ENCODE measurements at regions not wholly inside any gene's neighbourhood (a gene's known extent, or its start where the extent isn't known, plus 50 kb on each side); places are given as distances from the start of the nearest gene placed in this dataset.

- TF ChIP-seq ZNF274 (IDR thresholded peaks at IDR 0.05; ENCODE audit: low read depth, low read length) (no peak), TCF7L2 (IDR thresholded peaks at IDR 0.05; ENCODE audit: borderline replicate concordance, extremely low read depth, insufficient read depth, insufficient read length) (no peak), RAD21 (IDR thresholded peaks at IDR 0.05; ENCODE audit: low read depth) (no peak)
- TF ChIP-seq, protein P1, sequence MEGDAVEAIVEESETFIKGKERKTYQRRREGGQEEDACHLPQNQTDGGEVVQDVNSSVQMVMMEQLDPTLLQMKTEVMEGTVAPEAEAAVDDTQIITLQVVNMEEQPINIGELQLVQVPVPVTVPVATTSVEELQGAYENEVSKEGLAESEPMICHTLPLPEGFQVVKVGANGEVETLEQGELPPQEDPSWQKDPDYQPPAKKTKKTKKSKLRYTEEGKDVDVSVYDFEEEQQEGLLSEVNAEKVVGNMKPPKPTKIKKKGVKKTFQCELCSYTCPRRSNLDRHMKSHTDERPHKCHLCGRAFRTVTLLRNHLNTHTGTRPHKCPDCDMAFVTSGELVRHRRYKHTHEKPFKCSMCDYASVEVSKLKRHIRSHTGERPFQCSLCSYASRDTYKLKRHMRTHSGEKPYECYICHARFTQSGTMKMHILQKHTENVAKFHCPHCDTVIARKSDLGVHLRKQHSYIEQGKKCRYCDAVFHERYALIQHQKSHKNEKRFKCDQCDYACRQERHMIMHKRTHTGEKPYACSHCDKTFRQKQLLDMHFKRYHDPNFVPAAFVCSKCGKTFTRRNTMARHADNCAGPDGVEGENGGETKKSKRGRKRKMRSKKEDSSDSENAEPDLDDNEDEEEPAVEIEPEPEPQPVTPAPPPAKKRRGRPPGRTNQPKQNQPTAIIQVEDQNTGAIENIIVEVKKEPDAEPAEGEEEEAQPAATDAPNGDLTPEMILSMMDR (IDR thresholded peaks at IDR 0.05 in 2 of 3, conservative IDR thresholded peaks at IDR 0.05 in 1 of 3; ENCODE audit: borderline replicate concordance in 1 of 3, insufficient read depth in 1 of 3, low read depth in 2 of 3, low read length in 2 of 3): no peak
These were observed 66.8 kb downstream of the RTL6 start for GRCh38 chr22:44431256-44431655.

Data from HCT116 (cell line).